ENCODE measurements at regions not wholly inside any gene's neighbourhood (a gene's known extent, or its start where the extent isn't known, plus 50 kb on each side); places are given as distances from the start of the nearest gene placed in this dataset.
A peak's percentile ranks its signal among the peaks of the same experiment; 100 is the strongest.

GRCh38 chr18:34494359-34494696 is 215.8 kb upstream of the DTNA start:
- no peak overlapping the region for H2BK15ac ChIP-seq (ENCODE audit: low read length)
- H3K56ac ChIP-seq (replicated peaks; ENCODE audit: insufficient read length, low read depth, low read length), result no peak overlapping the region
- H2BK120ac ChIP-seq (replicated peaks; ENCODE audit: low read depth, low read length), result no peak overlapping the region
- no peak overlapping the region for H3K23ac ChIP-seq (ENCODE audit: insufficient read length)
- no peak overlapping the region for H3K27ac ChIP-seq (ENCODE audit: low read depth, low read length)
- H2AFZ ChIP-seq (ENCODE audit: low read length), result no peak overlapping the region; the same call in 1 of the 2 replicates
- H2BK12ac ChIP-seq (ENCODE audit: low read depth, low read length), result no peak overlapping the region
- H3K4me3 ChIP-seq (ENCODE audit: extremely low read depth in 1 of 4, insufficient read depth in 2 of 4, low read depth in 3 of 4, low read length in 4 of 4), result peak overlapping the region; percentile 64 to 96 (median 69)
- WGBS, 2 experiments (ENCODE audit: extremely low coverage in 1 of 2, insufficient coverage in 1 of 2, insufficient read length in 1 of 2, insufficient replicate concordance in 2 of 2, low coverage in 1 of 2, low lambda C conversion rate in 2 of 2, missing lambda C conversion rate in 1 of 2), result 7% methylated on average over 3 of the region's 16 CpGs; no CpG with 5 or more reads in 1 of the 2 experiments
- no peak for DNase-seq (ENCODE audit: low read depth in 1 of 2, low spot score in 2 of 2)
- no peak overlapping the region for H4K5ac ChIP-seq (ENCODE audit: insufficient read length, low read depth, low read length)
- H3K79me2 ChIP-seq (ENCODE audit: control insufficient read depth in 1 of 2, insufficient read depth in 2 of 2, low read length in 2 of 2), result peaks cover 0 to 38% of the 10 kb centered on the region in 2 experiments; a peak in 3 of 4 replicates
- no peaks in the 10 kb centered on the region for H3K36me3 ChIP-seq (ENCODE audit: control insufficient read depth in 2 of 4, insufficient read depth in 4 of 4, low read length in 3 of 4)
- peak overlapping the region; percentile 85 to 93 for H3K4me2 ChIP-seq (ENCODE audit: insufficient read depth in 1 of 2, low read depth in 2 of 2, low read length in 2 of 2)
- H2AK5ac ChIP-seq (ENCODE audit: low read depth, low read length), result no peak overlapping the region
- H4K20me1 ChIP-seq (replicated peaks in 1 of 2; ENCODE audit: control insufficient read depth in 1 of 2, insufficient read depth in 2 of 2, low read length in 2 of 2), result no peaks in the 10 kb centered on the region
- no peaks in the 10 kb centered on the region for H3K27me3 ChIP-seq (replicated peaks in 1 of 4; ENCODE audit: control insufficient read depth in 3 of 4, extremely low read depth in 1 of 4, insufficient read depth in 3 of 4, low read length in 3 of 4)
- H3K79me1 ChIP-seq (ENCODE audit: low read depth, low read length), result no peaks in the 10 kb centered on the region
- H4K91ac ChIP-seq (replicated peaks; ENCODE audit: insufficient read length, low read length), result no peak overlapping the region
- no peak overlapping the region for H3K4ac ChIP-seq (replicated peaks; ENCODE audit: insufficient read length, low read depth, low read length)
- no peaks in the 10 kb centered on the region for H3K9me3 ChIP-seq (ENCODE audit: insufficient read depth in 2 of 2, low read depth in 1 of 2, low read length in 1 of 2)
- ChIA-PET CTCF (ENCODE audit: partially characterized antibody) (interaction anchor here (1.6 kb wide), 1 partner anchor 36 kb away, joined by 3 read pairs; no protein-coding TSS in a partner anchor), POLR2A (ENCODE audit: partially characterized antibody) (no interaction called here)
- FAIRE-seq, result no peak
- H4K8ac ChIP-seq (ENCODE audit: extremely low read depth, insufficient read depth, low read length), result no peak overlapping the region
- H3K23me2 ChIP-seq (ENCODE audit: low read depth, low read length), result peaks cover 7% of the 10 kb centered on the region; the same call in 1 of the 2 replicates
- H3K9ac ChIP-seq (replicated peaks in 1 of 4; ENCODE audit: extremely low read depth in 1 of 4, low read depth in 3 of 4, low read length in 3 of 4), result peak overlapping the region in 1 of 4 experiments; percentile 49; a peak in 1 of 7 replicates
- H3K14ac ChIP-seq (ENCODE audit: insufficient read length), result no peak overlapping the region
- H3K18ac ChIP-seq (ENCODE audit: extremely low read depth, low read length), result no peak overlapping the region
- H3K4me1 ChIP-seq (replicated peaks in 1 of 4; ENCODE audit: control insufficient read depth in 3 of 4, insufficient read depth in 4 of 4, low read length in 3 of 4), result peaks cover 0 to 12% (median 5%) of the 10 kb centered on the region in 4 experiments; a peak in 4 of 7 replicates
- no peak overlapping the region for H2BK20ac ChIP-seq (ENCODE audit: low read length)
- no peak overlapping the region for H2BK5ac ChIP-seq (ENCODE audit: low read depth, low read length)
- no peak for TF ChIP-seq CHD1 (IDR thresholded peaks at IDR 0.05; ENCODE audit: low read depth, low read length)
- TF ChIP-seq POU5F1 (IDR thresholded peaks at IDR 0.05; ENCODE audit: low read depth, low read length), result no peak
- TF ChIP-seq RXRA (IDR thresholded peaks at IDR 0.05; ENCODE audit: insufficient read depth, low read depth, low read length), result no peak
- TF ChIP-seq RFX5 (IDR thresholded peaks at IDR 0.05; ENCODE audit: borderline replicate concordance, low read depth, low read length), result no peak
- TF ChIP-seq SIX5 (IDR thresholded peaks at IDR 0.05; ENCODE audit: low read depth, low read length), result no peak
- no peak for TF ChIP-seq SP4 (IDR thresholded peaks at IDR 0.05; ENCODE audit: low read length)
- no peak for TF ChIP-seq YY1 (IDR thresholded peaks at IDR 0.05; ENCODE audit: low read depth, low read length)
- no peak for TF ChIP-seq ZNF274 (IDR thresholded peaks at IDR 0.05; ENCODE audit: borderline replicate concordance, extremely low read depth, low read length)
- no peak for TF ChIP-seq MAFK (IDR thresholded peaks at IDR 0.05; ENCODE audit: low read depth, low read length)
- TF ChIP-seq USF2 (IDR thresholded peaks at IDR 0.05; ENCODE audit: low read length), result no peak
- TF ChIP-seq BACH1 (IDR thresholded peaks at IDR 0.05; ENCODE audit: low read length), result no peak
- TF ChIP-seq TAF7 (optimal IDR thresholded peaks at IDR 0.05; ENCODE audit: borderline replicate concordance, low read depth, low read length), result no peak
- no peak for TF ChIP-seq ATF3 (IDR thresholded peaks at IDR 0.05; ENCODE audit: insufficient read depth, low read depth, low read length)
- no peak for TF ChIP-seq FOSL1 (IDR thresholded peaks at IDR 0.05; ENCODE audit: insufficient read depth, low read depth, low read length)
